ENCODE measurements at regions not wholly inside any gene's neighbourhood (a gene's known extent, or its start where the extent isn't known, plus 50 kb on each side); places are given as distances from the start of the nearest gene placed in this dataset.

GRCh38 chr5:152329207-152329606 lies 75.9 kb downstream of the NMUR2 start:
- TF ChIP-seq POLR2A (IDR thresholded peaks at IDR 0.05), result no peak
- no peak for TF ChIP-seq CTCF (IDR thresholded peaks at IDR 0.05)
